H1 (cell line): ENCODE measurements at regions not wholly inside any gene's neighbourhood (a gene's known extent, or its start where the extent isn't known, plus 50 kb on each side); places are given as distances from the start of the nearest gene placed in this dataset.

ENCODE experiments used
- CTCF ChIA-PET: fragments of 300-600 bp; sonication (Branson Sonifier 250); formaldehyde crosslinking; loops from one replicate; lab custom pipeline; 2021; ENCODE audit not compliant: partially characterized antibody; lab: Charles Lee
- POLR2A ChIA-PET: fragments of 300-600 bp; sonication (Branson Sonifier 250); formaldehyde crosslinking; loops from one replicate; lab custom pipeline; 2021; ENCODE audit warnings: inconsistent platforms; ENCODE audit not compliant: partially characterized antibody; lab: Charles Lee
- DNase-seq, 2 experiments: peaks; one replicate each; pipeline versions ENCODE4 v3.0.0 to v3.0.0-alpha.2; 2010 to 2022; ENCODE audit warnings: low spot score in 2 of 2, low read depth in 1 of 2, mixed read lengths in 1 of 2
- FAIRE-seq: peaks from 2 replicates; lab custom pipeline; 2011; peaks lifted over from hg19 to GRCh38; lab: Jason Lieb, UNC
- H2AFZ ChIP-seq: 2 replicates; pipeline ENCODE4 v1.8.1; 2012; ENCODE audit warnings: low read length, inconsistent platforms
- H2AK5ac ChIP-seq: 2 replicates; pipeline ENCODE4 v1.6.1; 2013; ENCODE audit warnings: low read depth, low read length
- H2BK120ac ChIP-seq: replicated peaks from 2 replicates; pipeline ENCODE3; 2013; ENCODE audit warnings: low read depth, low read length, inconsistent platforms
- H2BK12ac ChIP-seq: 2 replicates; pipeline ENCODE4 v1.6.1; 2013; ENCODE audit warnings: low read depth, low read length
- H2BK15ac ChIP-seq: 2 replicates; pipeline ENCODE4 v1.6.1; 2013; ENCODE audit warnings: low read length
- H2BK20ac ChIP-seq: 2 replicates; pipeline ENCODE4 v1.6.1; 2013; ENCODE audit warnings: low read length
- H2BK5ac ChIP-seq: 2 replicates; pipeline ENCODE4 v1.6.1; 2013; ENCODE audit warnings: low read depth, low read length
- H3K14ac ChIP-seq: 2 replicates; pipeline ENCODE4 v1.6.1; 2013; ENCODE audit warnings: inconsistent platforms; ENCODE audit not compliant: insufficient read length
- H3K18ac ChIP-seq: 2 replicates; pipeline ENCODE4 v1.6.1; 2013; ENCODE audit warnings: low read length; ENCODE audit errors: extremely low read depth
- H3K23ac ChIP-seq: 2 replicates; pipeline ENCODE4 v1.6.1; 2013; ENCODE audit warnings: inconsistent platforms; ENCODE audit not compliant: insufficient read length
- H3K23me2 ChIP-seq: 2 replicates; pipeline ENCODE4 v1.6.1; 2013; ENCODE audit warnings: low read depth, low read length
- H3K27ac ChIP-seq: 2 replicates; pipeline ENCODE4 v1.6.1; 2011; ENCODE audit warnings: low read depth, low read length, inconsistent platforms
- H3K27me3 ChIP-seq, 4 experiments: replicated peaks in 1 of 4; 1 replicate in 1 of 4; 2 replicates in 3 of 4; pipeline versions ENCODE4 v1.6.1 to v1.8.1; 2011 to 2013; ENCODE audit warnings: low read length in 3 of 4, mild to moderate bottlenecking in 3 of 4, inconsistent platforms in 2 of 4, mixed read lengths in 2 of 4, moderate library complexity in 1 of 4; ENCODE audit not compliant: control insufficient read depth in 3 of 4, insufficient read depth in 3 of 4; ENCODE audit errors: extremely low read depth in 1 of 4
- H3K36me3 ChIP-seq, 4 experiments: 2 replicates each; pipeline versions ENCODE4 v1.6.1 to v1.8.1; 2011 to 2013; ENCODE audit warnings: mild to moderate bottlenecking in 4 of 4, low read length in 3 of 4, moderate library complexity in 2 of 4, control low read depth in 1 of 4, inconsistent platforms in 1 of 4; ENCODE audit not compliant: insufficient read depth in 4 of 4, control insufficient read depth in 2 of 4
- H3K4ac ChIP-seq: replicated peaks from 2 replicates; pipeline ENCODE3; 2013; ENCODE audit warnings: low read length, low read depth, mixed read lengths, inconsistent platforms; ENCODE audit not compliant: insufficient read length
- H3K4me1 ChIP-seq, 4 experiments: replicated peaks in 1 of 4; 1 replicate in 1 of 4; 2 replicates in 3 of 4; pipeline versions ENCODE4 v1.6.1 to v1.8.1; 2011 to 2013; ENCODE audit warnings: low read length in 3 of 4, inconsistent platforms in 2 of 4, mixed read lengths in 1 of 4; ENCODE audit not compliant: insufficient read depth in 4 of 4, control insufficient read depth in 3 of 4
- H3K4me2 ChIP-seq, 2 experiments: 2 replicates each; pipeline versions ENCODE4 v1.6.1 to v1.8.1; 2011 to 2013; ENCODE audit warnings: low read depth in 2 of 2, low read length in 2 of 2, control low read depth in 1 of 2, inconsistent platforms in 1 of 2, mild to moderate bottlenecking in 1 of 2; ENCODE audit not compliant: insufficient read depth in 1 of 2
- H3K4me3 ChIP-seq, 4 experiments: fragments of 200-600, 300-600 bp in 1 of 4; sonication (generic), shearing (Covaris generic), sonication (Bioruptor Twin) in 1 of 4; 2 replicates each; pipeline versions ENCODE4 v1.5.1 to v1.8.1; 2011 to 2016; ENCODE audit warnings: low read length in 4 of 4, low read depth in 3 of 4, control low read depth in 2 of 4, inconsistent platforms in 2 of 4, mild to moderate bottlenecking in 2 of 4, mixed read lengths in 1 of 4, moderate library complexity in 1 of 4; ENCODE audit not compliant: insufficient read depth in 2 of 4; ENCODE audit errors: extremely low read depth in 1 of 4
- H3K56ac ChIP-seq: replicated peaks from 2 replicates; pipeline ENCODE3; 2013; ENCODE audit warnings: low read depth, mild to moderate bottlenecking, mixed read lengths, low read length, inconsistent platforms; ENCODE audit not compliant: insufficient read length
- H3K79me1 ChIP-seq: 2 replicates; pipeline ENCODE4 v1.6.1; 2013; ENCODE audit warnings: low read depth, low read length, control low read depth
- H3K79me2 ChIP-seq, 2 experiments: 2 replicates each; pipeline versions ENCODE4 v1.6.1 to v1.8.1; 2012 to 2013; ENCODE audit warnings: low read length in 2 of 2, mild to moderate bottlenecking in 2 of 2, inconsistent platforms in 1 of 2; ENCODE audit not compliant: insufficient read depth in 2 of 2, control insufficient read depth in 1 of 2
- H3K9ac ChIP-seq, 4 experiments: replicated peaks in 1 of 4; 1 replicate in 1 of 4; 2 replicates in 3 of 4; pipeline versions ENCODE4 v1.6.1 to v1.8.1; 2011 to 2013; ENCODE audit warnings: low read depth in 3 of 4, low read length in 3 of 4, control low read depth in 2 of 4, mild to moderate bottlenecking in 2 of 4, moderate library complexity in 2 of 4, inconsistent platforms in 1 of 4; ENCODE audit errors: extremely low read depth in 1 of 4
- H3K9me3 ChIP-seq, 2 experiments: 2 replicates each; pipeline versions ENCODE4 v1.6.1 to v1.8.1; 2012 to 2013; ENCODE audit warnings: mild to moderate bottlenecking in 2 of 2, moderate library complexity in 2 of 2, control low read depth in 1 of 2, inconsistent platforms in 1 of 2, low read depth in 1 of 2, low read length in 1 of 2, mixed read lengths in 1 of 2; ENCODE audit not compliant: insufficient read depth in 2 of 2
- H4K20me1 ChIP-seq, 2 experiments: replicated peaks in 1 of 2; 2 replicates each; pipeline versions ENCODE3 to v1.8.1; 2011 to 2013; ENCODE audit warnings: inconsistent platforms in 2 of 2, low read length in 2 of 2, mild to moderate bottlenecking in 1 of 2; ENCODE audit not compliant: insufficient read depth in 2 of 2, control insufficient read depth in 1 of 2
- H4K5ac ChIP-seq: 2 replicates; pipeline ENCODE4 v1.6.1; 2013; ENCODE audit warnings: low read length, low read depth, mixed read lengths, inconsistent platforms; ENCODE audit not compliant: insufficient read length
- H4K8ac ChIP-seq: 2 replicates; pipeline ENCODE4 v1.8.0; 2013; ENCODE audit warnings: mild to moderate bottlenecking, moderate library complexity, low read length, inconsistent platforms; ENCODE audit not compliant: insufficient read depth; ENCODE audit errors: extremely low read depth
- H4K91ac ChIP-seq: replicated peaks from 2 replicates; pipeline ENCODE3; 2013; ENCODE audit warnings: low read length, mixed read lengths, inconsistent platforms; ENCODE audit not compliant: insufficient read length
- WGBS, 2 experiments: shearing (Covaris generic) in 1 of 2; methylation state at CpG; one replicate each; pipeline versions ENCODE4 v1.1.6 to v1.1.7; 2013 to 2015; ENCODE audit warnings: low lambda C conversion rate in 2 of 2, mixed read lengths in 2 of 2, inconsistent platforms in 1 of 2, low coverage in 1 of 2, missing lambda C conversion rate in 1 of 2; ENCODE audit not compliant: insufficient replicate concordance in 2 of 2, insufficient coverage in 1 of 2, insufficient read length in 1 of 2; ENCODE audit errors: extremely low coverage in 1 of 2, missing lambda C conversion rate in 1 of 2; 5-methylcytosine and 5-hydroxymethylcytosine counted together

GRCh38 chr16:86828653-86829052 is 250.3 kb downstream of the FOXL1 start:
- Histone ChIP-seq H2BK120ac (no peak overlapping the region), H4K91ac (no peak overlapping the region)
- no peak for DNase-seq

More at GRCh38 chr16:86828653-86829052, 250.3 kb downstream of the FOXL1 start:
- no peak overlapping the region for H2BK20ac ChIP-seq
- no peaks in the 10 kb centered on the region for H3K23me2 ChIP-seq
- no peak overlapping the region for H3K18ac ChIP-seq
- H3K4me2 ChIP-seq = no peak overlapping the region
- no peak overlapping the region for H3K27ac ChIP-seq
- H2AFZ ChIP-seq = no peak overlapping the region
- H3K9me3 ChIP-seq = 0 out of 4 replicates have a peak, but pooled peaks cover 0 to 2% of the 10 kb centered on the region in 2 experiments
- H4K8ac ChIP-seq = peak overlapping the region; percentile 16; the same call in 1 of the 2 replicates
- no peaks in the 10 kb centered on the region for H3K36me3 ChIP-seq
- no peak overlapping the region for H3K14ac ChIP-seq
- ChIA-PET POLR2A (interaction anchor here (2.9 kb wide), 1 partner anchor 10 kb away, joined by 6 read pairs; no protein-coding TSS in a partner anchor), CTCF (interaction anchor here (0.6 to 2.7 kb wide), 3 partner anchors 10 to 249 kb away, joined by 3 to 14 read pairs (median 5); no protein-coding TSS in a partner anchor)
- no peak overlapping the region for H3K4me3 ChIP-seq
- no peak overlapping the region for H3K4ac ChIP-seq
- H2BK12ac ChIP-seq = no peak overlapping the region
- H3K56ac ChIP-seq = no peak overlapping the region
- H3K79me2 ChIP-seq = no peaks in the 10 kb centered on the region
- no peak overlapping the region for H3K9ac ChIP-seq
- no peak overlapping the region for H2BK15ac ChIP-seq
- H3K27me3 ChIP-seq = peaks cover 0 to 3% (median under 1%) of the 10 kb centered on the region in 4 experiments; a peak in 1 of 7 replicates
- H3K4me1 ChIP-seq = peaks cover 3 to 20% (median 9%) of the 10 kb centered on the region in 4 experiments
- no peak overlapping the region for H2AK5ac ChIP-seq
- WGBS, 2 experiments = 93% methylated on average over 11 of the region's 11 CpGs; no CpG with 5 or more reads in 1 of the 2 experiments
- H2BK5ac ChIP-seq = no peak overlapping the region
- H4K5ac ChIP-seq = no peak overlapping the region
- H3K23ac ChIP-seq = no peak overlapping the region
- no peaks in the 10 kb centered on the region for H4K20me1 ChIP-seq
- no peak for FAIRE-seq
- no peaks in the 10 kb centered on the region for H3K79me1 ChIP-seq
